HG02759 (cell line): ENCODE measurements at regions not wholly inside any gene's neighbourhood (a gene's known extent, or its start where the extent isn't known, plus 50 kb on each side); places are given as distances from the start of the nearest gene placed in this dataset.

Experiments
- ATAC-seq: cut with Tn5 transposase; IDR thresholded peaks from one replicate; pipeline ENCODE4 v1.9.1; 2021; ENCODE audit warnings: mild to moderate bottlenecking, moderate library complexity; ENCODE audit not compliant: unreplicated experiment

DNA sequence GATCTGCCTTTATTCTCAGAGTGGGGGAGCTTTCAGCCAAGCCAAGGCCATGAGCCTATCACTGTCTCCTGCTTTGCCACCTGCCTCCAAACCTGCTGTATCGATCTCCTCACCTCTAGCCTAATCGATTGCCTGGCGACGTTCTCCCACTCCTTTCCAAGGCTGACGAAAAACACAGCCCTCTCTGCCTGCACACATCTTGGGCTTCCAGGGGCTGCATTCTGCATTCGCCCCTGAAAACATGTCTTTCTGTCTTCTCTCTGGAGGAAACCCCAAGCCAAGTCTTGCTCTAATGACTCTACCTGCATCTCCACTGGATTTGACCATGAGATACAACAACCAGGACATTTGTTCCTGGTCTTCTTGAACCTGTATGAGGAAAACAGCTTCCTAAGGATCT, 540.7 kb downstream of the BCL11B start:
- ATAC-seq, result no peak

DNA sequence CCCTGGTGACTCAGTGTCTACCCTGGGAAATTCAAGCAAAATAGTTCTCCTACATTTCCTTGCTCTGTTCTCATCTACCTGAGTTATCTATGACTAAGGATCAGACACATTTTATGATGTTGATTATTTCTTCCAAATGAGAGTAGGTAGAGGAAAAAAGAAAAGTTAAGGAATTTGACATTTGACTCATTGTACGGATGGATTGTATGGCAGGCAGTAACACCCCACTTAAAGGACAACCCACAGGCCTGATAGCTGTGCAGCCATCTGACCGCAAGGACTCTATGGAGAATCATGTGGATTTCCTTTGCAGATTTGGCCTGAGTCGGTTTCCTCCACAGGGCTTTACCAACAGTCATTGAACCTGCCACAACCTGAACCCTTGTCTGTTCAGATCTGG, 540.3 kb downstream of the BCL11B start:
- ATAC-seq, result no peak

GRCh38 chr14:98733536-98733935, 538.5 kb downstream of the BCL11B start:
- no peak for ATAC-seq

- ATAC-seq, result no peak
Observed at GRCh38 chr14:98736701-98737338, 535.2 kb downstream of the BCL11B start.

DNA sequence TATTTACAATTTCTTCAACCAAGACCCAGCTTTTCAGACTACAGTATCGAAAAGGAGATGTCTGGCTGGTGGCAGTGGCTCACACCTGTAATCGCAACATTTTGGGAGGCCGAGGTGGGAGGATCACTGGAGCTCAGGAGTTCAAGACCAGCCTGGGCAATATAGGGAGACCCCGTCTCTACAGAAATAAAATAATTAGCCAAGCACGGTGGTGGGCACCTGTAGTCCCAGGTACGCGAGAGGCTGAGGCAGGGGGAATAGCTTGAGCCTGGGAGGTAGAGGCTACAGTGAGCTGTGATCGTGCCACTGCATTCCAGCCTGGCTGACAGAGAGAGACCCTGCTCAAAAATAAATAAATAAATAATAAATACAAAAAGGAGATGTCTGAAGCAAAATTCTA, 530.5 kb downstream of the BCL11B start:
- no peak for ATAC-seq

GRCh38 chr14:98742001-98742400, 530.0 kb downstream of the BCL11B start:
- ATAC-seq, result no peak

GRCh38 chr14:98743536-98743935, 528.5 kb downstream of the BCL11B start:
- ATAC-seq, result no peak

DNA sequence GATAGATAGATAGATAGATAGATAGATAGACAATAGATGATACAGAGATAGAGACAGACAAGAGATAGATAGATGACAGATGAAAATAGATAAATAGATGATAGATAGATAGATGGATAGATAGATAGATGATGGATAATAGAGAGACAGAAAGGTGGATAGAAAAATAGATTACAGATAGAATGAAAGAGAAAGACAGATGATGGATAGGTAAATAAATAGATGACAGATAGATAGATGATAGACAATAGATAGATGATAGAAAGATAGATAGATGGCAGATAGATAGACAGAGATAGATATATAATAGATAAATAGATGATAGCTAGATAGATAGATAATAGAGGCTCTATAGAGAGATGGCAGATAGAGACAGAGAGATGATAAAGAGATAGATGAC, 523.0 kb downstream of the BCL11B start:
- ATAC-seq, result no peak

- ATAC-seq, result no peak
Observed at GRCh38 chr14:98751110-98751509, 520.9 kb downstream of the BCL11B start.

DNA sequence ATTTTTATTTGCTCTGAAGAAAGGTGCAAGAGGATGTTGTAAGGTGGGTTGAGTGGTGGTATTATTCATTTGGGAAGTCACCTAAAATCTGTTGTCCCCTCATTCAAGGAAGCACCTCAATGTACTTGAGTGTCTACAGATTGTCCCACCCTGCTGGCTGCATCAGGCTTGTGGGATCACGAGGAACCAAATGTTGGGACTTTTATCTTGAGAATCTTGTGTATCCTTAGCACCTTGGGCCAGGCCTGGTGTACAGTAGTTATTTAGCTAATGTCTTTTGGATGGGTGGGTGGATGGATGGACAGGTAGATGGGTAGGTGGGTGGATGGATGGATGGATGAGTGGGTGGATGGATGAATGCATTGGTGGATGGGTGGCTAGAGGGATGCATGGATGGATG, 519.3 kb downstream of the BCL11B start:
- no peak for ATAC-seq

- no peak for ATAC-seq
Observed at GRCh38 chr14:98754343-98755020, 517.5 kb downstream of the BCL11B start.

DNA sequence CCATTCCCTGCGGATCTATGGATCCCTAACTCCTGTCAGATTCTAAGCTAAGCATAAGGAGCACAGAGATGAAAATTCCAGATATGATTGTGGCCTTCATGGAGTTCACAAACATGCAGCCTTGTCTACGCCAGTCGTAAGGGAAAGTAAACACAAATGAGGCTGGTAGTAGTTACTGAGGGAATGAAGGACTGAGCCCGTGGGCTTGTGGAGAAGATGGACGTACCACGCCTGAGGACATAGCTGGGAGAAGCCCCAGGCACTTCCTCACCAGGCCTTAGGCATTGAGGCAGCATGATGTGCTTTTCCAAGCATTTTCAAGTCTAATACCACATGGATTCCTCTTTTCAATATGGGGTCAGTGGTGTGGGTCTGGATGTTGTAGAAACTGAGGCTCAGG, 515.2 kb downstream of the BCL11B start:
- no peak for ATAC-seq

- ATAC-seq, result no peak
Observed at GRCh38 chr14:98758440-98758839, 513.6 kb downstream of the BCL11B start.

DNA sequence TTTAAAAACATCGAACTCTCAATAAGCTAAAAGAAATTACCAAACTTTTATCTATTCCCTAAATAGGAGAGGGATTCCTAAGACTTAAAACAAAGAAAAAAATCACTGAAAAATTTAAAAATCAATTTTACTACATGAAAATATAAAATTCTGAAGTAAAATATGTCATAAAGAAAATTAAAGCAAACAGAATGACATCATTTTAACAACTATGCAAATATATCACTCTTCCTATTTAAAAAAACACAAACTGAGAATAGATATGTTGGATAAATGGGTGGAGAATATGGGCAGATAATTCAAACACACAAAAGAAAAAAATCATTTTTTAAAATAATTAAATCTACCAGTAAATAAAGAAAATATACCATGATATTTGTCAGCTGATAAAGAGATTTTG, 510.0 kb downstream of the BCL11B start:
- ATAC-seq, result no peak

GRCh38 chr14:98766818-98767217, 505.2 kb downstream of the BCL11B start:
- ATAC-seq, result no peak

DNA sequence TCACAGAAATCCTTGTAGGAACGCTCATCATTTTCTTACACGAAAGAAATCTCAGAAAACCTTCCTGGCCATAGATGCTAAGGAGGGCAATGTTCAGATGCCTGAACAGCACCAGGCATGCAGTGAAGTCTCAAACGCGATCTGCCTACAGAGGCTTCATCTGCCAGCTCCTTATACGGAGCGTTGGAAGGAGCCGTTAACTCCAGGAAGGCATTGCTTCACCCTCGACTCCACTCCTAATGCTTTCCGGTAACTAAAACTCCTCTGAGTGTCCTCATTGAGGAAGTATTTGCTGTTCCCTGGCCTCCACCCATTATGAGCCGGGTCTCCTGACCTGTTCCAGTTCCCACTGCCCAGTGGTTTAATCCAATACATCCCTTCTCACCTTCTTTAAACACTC, 502.7 kb downstream of the BCL11B start:
- ATAC-seq, result no peak

- ATAC-seq, result no peak
Observed at GRCh38 chr14:98770151-98770550, 501.8 kb downstream of the BCL11B start.

DNA sequence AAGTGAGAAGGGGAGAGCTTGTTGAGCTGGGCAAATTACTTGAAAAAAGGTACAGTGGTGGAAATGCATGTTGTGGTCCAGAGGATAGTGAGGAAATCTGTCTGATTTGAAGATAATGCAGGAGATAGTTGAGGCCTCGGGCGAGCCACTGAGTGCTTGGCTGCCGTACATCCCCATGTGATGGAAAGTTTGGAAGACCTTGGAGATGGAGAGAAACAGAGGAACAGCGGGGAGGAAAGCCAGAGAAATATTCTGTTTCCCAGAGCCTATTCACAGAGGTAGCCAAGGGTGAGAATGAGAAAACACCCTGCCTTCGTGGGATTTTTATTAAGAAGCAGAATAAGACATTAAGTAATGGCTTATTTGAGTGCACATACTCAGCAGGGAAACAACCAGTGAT, 498.2 kb downstream of the BCL11B start:
- no peak for ATAC-seq

DNA sequence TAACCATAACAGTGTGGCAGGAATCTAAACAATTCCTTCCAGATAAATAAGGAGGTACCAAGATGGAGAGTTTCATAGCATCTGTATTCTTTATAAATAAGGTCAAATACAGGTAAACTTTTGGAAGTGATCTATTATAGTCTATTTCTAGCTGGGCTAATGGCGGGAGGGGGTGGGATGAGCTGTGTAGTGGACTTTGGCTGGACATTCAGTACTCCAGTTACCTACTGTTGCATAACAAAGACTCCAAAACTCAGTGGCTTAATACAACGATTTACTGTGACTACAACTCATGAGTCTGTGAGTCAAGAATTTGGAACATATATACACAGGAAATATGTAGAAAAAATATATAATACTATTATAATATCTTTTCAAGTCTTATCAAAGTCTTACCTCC, 496.1 kb downstream of the BCL11B start:
- ATAC-seq, result no peak

GRCh38 chr14:98782062-98782461, 489.9 kb downstream of the BCL11B start:
- ATAC-seq, result no peak

- ATAC-seq, result no peak
Observed at GRCh38 chr14:98785578-98785977, 486.4 kb downstream of the BCL11B start.

- no peak for ATAC-seq
Observed at GRCh38 chr14:98786456-98786855, 485.5 kb downstream of the BCL11B start.

- no peak for ATAC-seq
Observed at GRCh38 chr14:98791661-98792060, 480.3 kb downstream of the BCL11B start.
